NCI-H1105 (cell line): ENCODE measurements at regions not wholly inside any gene's neighbourhood (a gene's known extent, or its start where the extent isn't known, plus 50 kb on each side); places are given as distances from the start of the nearest gene placed in this dataset.

Experiments used
- DNase-seq: peaks from one replicate; lab custom pipeline; 2025; lab: John Stamatoyannopoulos, UW

- DNase-seq: no peak
Measured at GRCh38 chr15:77557564-77557963, 75.1 kb downstream of the LINGO1 start.

GRCh38 chr15:77557144-77557543, 75.6 kb downstream of the LINGO1 start:
- no peak for DNase-seq

GRCh38 chr15:77556622-77557021, 76.1 kb downstream of the LINGO1 start:
- DNase-seq: no peak

- no peak for DNase-seq
Measured at GRCh38 chr15:77555232-77555631, 77.5 kb downstream of the LINGO1 start.

GRCh38 chr15:77554306-77555080, 78.2 kb downstream of the LINGO1 start:
- no peak for DNase-seq

- DNase-seq: no peak
Measured at GRCh38 chr15:77553695-77554094, 79.0 kb downstream of the LINGO1 start.

- no peak for DNase-seq
Measured at GRCh38 chr15:77553257-77553656, 79.5 kb downstream of the LINGO1 start.

- DNase-seq: no peak
Measured at GRCh38 chr15:77552066-77552465, 80.6 kb downstream of the LINGO1 start.

- DNase-seq: no peak
Measured at GRCh38 chr15:77550301-77551251, 82.1 kb downstream of the LINGO1 start.

GRCh38 chr15:77549576-77550288, 83.0 kb downstream of the LINGO1 start:
- DNase-seq: no peak

- DNase-seq: no peak
Measured at GRCh38 chr15:77548589-77549557, 83.8 kb downstream of the LINGO1 start.

GRCh38 chr15:77547801-77548588, 84.7 kb downstream of the LINGO1 start:
- DNase-seq: no peak

- no peak for DNase-seq
Measured at GRCh38 chr15:77546870-77547269, 85.8 kb downstream of the LINGO1 start.

- DNase-seq: no peak
Measured at GRCh38 chr15:77546050-77546501, 86.6 kb downstream of the LINGO1 start.

GRCh38 chr15:77545058-77545457, 87.7 kb downstream of the LINGO1 start:
- DNase-seq: no peak

GRCh38 chr15:77544162-77544561, 88.5 kb downstream of the LINGO1 start:
- no peak for DNase-seq

GRCh38 chr15:77543159-77543882, 89.4 kb downstream of the LINGO1 start:
- peak; percentile 40 for DNase-seq

- no peak for DNase-seq
Measured at GRCh38 chr15:77542491-77543001, 90.2 kb downstream of the LINGO1 start.
